ENCODE measurements at regions not wholly inside any gene's neighbourhood (a gene's known extent, or its start where the extent isn't known, plus 50 kb on each side); places are given as distances from the start of the nearest gene placed in this dataset.

DNA sequence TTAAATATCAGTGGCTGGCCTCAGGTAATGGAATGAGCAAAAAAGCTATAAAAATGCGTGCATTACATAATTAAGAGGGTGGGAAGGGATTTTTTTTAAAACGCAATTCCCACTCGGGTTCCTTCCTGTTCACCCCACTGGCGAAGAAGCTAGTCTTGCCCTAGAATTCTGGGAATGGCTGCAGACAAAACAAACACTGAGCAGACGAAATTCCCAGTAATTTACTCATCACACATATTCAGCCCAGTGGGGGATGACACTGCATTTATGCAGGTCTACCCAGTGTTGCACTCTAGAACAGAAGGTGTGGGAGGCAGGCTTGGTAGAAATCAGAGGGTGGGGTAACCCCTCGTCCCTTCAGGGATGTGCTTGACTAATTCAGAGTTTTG lies 2695.0 kb upstream of the DEFB115 start:
- Histone ChIP-seq H3K79me2 (replicated peaks; ENCODE audit: insufficient read depth) (no peaks in the 10 kb centered on the region), H2AFZ (no peak overlapping the region), H3K27me3 (ENCODE audit: insufficient read depth) (no peaks in the 10 kb centered on the region), H3F3A (replicated peaks; ENCODE audit: low read depth) (no peaks in the 10 kb centered on the region), H3K4me3 (no peak overlapping the region), H3K9me2 (ENCODE audit: insufficient read depth) (no peaks in the 10 kb centered on the region), H3K27ac (ENCODE audit: low read depth) (no peak overlapping the region), H4K20me1 (replicated peaks; ENCODE audit: insufficient read depth) (no peaks in the 10 kb centered on the region), H3K4me2 (no peak overlapping the region), H3K4me1 (ENCODE audit: insufficient read depth) (peaks cover 11% of the 10 kb centered on the region; the same call in 1 of the 2 replicates), H3K36me3 (ENCODE audit: insufficient read depth) (no peaks in the 10 kb centered on the region)
- DNase-seq (ENCODE audit: low spot score) (peak; percentile 5), ATAC-seq (no peak)
- Mint-ChIP-seq H3K4me3 (no peak overlapping the region), H3K27me3 (ENCODE audit: insufficient read depth, low read depth, poor library complexity) (peaks cover 7% of the 10 kb centered on the region), H3K9me3 (peaks cover 92% of the 10 kb centered on the region), H3K4me1 (peaks cover 12% of the 10 kb centered on the region), H3K36me3 (ENCODE audit: low read depth) (peaks cover 49% of the 10 kb centered on the region), H3K27ac (peak overlapping the region; percentile 15; the same call in 1 of the 2 replicates)
- no peak for TF ChIP-seq STAT1 (IDR thresholded peaks at IDR 0.05; ENCODE audit: unreplicated experiment)
- TF ChIP-seq CREB1 (CRISPR knock-in tag; IDR thresholded peaks at IDR 0.05; ENCODE audit: low read depth) = no peak
- no peak for TF ChIP-seq ZNF331 (CRISPR knock-in tag; IDR thresholded peaks at IDR 0.05; ENCODE audit: low read depth)
- TF ChIP-seq EZH2phosphoT487 (IDR thresholded peaks at IDR 0.05; ENCODE audit: unreplicated experiment) = no peak
- no peak for TF ChIP-seq NANOG (IDR thresholded peaks at IDR 0.05; ENCODE audit: borderline replicate concordance)
- TF ChIP-seq, protein P1, sequence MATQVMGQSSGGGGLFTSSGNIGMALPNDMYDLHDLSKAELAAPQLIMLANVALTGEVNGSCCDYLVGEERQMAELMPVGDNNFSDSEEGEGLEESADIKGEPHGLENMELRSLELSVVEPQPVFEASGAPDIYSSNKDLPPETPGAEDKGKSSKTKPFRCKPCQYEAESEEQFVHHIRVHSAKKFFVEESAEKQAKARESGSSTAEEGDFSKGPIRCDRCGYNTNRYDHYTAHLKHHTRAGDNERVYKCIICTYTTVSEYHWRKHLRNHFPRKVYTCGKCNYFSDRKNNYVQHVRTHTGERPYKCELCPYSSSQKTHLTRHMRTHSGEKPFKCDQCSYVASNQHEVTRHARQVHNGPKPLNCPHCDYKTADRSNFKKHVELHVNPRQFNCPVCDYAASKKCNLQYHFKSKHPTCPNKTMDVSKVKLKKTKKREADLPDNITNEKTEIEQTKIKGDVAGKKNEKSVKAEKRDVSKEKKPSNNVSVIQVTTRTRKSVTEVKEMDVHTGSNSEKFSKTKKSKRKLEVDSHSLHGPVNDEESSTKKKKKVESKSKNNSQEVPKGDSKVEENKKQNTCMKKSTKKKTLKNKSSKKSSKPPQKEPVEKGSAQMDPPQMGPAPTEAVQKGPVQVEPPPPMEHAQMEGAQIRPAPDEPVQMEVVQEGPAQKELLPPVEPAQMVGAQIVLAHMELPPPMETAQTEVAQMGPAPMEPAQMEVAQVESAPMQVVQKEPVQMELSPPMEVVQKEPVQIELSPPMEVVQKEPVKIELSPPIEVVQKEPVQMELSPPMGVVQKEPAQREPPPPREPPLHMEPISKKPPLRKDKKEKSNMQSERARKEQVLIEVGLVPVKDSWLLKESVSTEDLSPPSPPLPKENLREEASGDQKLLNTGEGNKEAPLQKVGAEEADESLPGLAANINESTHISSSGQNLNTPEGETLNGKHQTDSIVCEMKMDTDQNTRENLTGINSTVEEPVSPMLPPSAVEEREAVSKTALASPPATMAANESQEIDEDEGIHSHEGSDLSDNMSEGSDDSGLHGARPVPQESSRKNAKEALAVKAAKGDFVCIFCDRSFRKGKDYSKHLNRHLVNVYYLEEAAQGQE (IDR thresholded peaks at IDR 0.05; ENCODE audit: unreplicated experiment) = no peak
- TF ChIP-seq, protein P2, sequence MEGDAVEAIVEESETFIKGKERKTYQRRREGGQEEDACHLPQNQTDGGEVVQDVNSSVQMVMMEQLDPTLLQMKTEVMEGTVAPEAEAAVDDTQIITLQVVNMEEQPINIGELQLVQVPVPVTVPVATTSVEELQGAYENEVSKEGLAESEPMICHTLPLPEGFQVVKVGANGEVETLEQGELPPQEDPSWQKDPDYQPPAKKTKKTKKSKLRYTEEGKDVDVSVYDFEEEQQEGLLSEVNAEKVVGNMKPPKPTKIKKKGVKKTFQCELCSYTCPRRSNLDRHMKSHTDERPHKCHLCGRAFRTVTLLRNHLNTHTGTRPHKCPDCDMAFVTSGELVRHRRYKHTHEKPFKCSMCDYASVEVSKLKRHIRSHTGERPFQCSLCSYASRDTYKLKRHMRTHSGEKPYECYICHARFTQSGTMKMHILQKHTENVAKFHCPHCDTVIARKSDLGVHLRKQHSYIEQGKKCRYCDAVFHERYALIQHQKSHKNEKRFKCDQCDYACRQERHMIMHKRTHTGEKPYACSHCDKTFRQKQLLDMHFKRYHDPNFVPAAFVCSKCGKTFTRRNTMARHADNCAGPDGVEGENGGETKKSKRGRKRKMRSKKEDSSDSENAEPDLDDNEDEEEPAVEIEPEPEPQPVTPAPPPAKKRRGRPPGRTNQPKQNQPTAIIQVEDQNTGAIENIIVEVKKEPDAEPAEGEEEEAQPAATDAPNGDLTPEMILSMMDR (conservative IDR thresholded peaks at IDR 0.05; ENCODE audit: low read depth in 2 of 2) = no peak
- no peak for TF ChIP-seq ZNF462 (CRISPR knock-in tag; IDR thresholded peaks at IDR 0.05)
- TF ChIP-seq POLR2AphosphoS5 (IDR thresholded peaks at IDR 0.05; ENCODE audit: low read depth) = no peak
- no peak for TF ChIP-seq ZNF114 (CRISPR knock-in tag; IDR thresholded peaks at IDR 0.05)
- TF ChIP-seq, protein P3, sequence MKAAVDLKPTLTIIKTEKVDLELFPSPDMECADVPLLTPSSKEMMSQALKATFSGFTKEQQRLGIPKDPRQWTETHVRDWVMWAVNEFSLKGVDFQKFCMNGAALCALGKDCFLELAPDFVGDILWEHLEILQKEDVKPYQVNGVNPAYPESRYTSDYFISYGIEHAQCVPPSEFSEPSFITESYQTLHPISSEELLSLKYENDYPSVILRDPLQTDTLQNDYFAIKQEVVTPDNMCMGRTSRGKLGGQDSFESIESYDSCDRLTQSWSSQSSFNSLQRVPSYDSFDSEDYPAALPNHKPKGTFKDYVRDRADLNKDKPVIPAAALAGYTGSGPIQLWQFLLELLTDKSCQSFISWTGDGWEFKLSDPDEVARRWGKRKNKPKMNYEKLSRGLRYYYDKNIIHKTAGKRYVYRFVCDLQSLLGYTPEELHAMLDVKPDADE (IDR thresholded peaks at IDR 0.05) = no peak
- TF ChIP-seq EZH2 (IDR thresholded peaks at IDR 0.05; ENCODE audit: low read depth, unreplicated experiment) = no peak
- TF ChIP-seq JUNB (IDR thresholded peaks at IDR 0.05; ENCODE audit: unreplicated experiment) = no peak

All from GM23338 (cell line).